CD4-positive, alpha-beta memory T cell (primary cell): ENCODE measurements at regions not wholly inside any gene's neighbourhood (a gene's known extent, or its start where the extent isn't known, plus 50 kb on each side); places are given as distances from the start of the nearest gene placed in this dataset.

ENCODE experiments used
- CTCF ChIA-PET: fragments of 350-600 bp; sonication (Branson Sonifier 250); formaldehyde crosslinking; loops from one replicate; lab custom pipeline; 2021; ENCODE audit warnings: inconsistent platforms; ENCODE audit not compliant: partially characterized antibody; lab: Charles Lee
- POLR2A ChIA-PET: fragments of 350-600 bp; sonication (Branson Sonifier 250); formaldehyde crosslinking; loops from one replicate; lab custom pipeline; 2021; ENCODE audit not compliant: partially characterized antibody; lab: Charles Lee
- DNase-seq, 5 donors: peaks; one replicate each; pipeline versions ENCODE4 v3.0.0 to v3.0.0-alpha.2; 2020 to 2022; ENCODE audit warnings: mixed read lengths in 1 of 5
- H3K27ac ChIP-seq: one replicate; pipeline ENCODE4 v1.7.0; 2013; ENCODE audit warnings: low read depth, low read length
- H3K27me3 ChIP-seq: 2 replicates; pipeline ENCODE4 v1.7.0; 2013; ENCODE audit warnings: mild to moderate bottlenecking, low read length, moderate library complexity; ENCODE audit not compliant: insufficient read depth
- H3K36me3 ChIP-seq: 2 replicates; pipeline ENCODE4 v1.7.0; 2013; ENCODE audit warnings: mild to moderate bottlenecking, low read length, moderate library complexity; ENCODE audit not compliant: insufficient read depth
- H3K4me1 ChIP-seq: 2 replicates; pipeline ENCODE4 v1.7.0; 2013; ENCODE audit warnings: mild to moderate bottlenecking, low read length, moderate library complexity; ENCODE audit not compliant: insufficient read depth
- H3K4me3 ChIP-seq, 2 donors: one replicate each; pipeline ENCODE4 v1.7.0; 2013; ENCODE audit warnings: low read length in 2 of 2, mild to moderate bottlenecking in 1 of 2
- H3K9me3 ChIP-seq, 2 donors: one replicate each; pipeline ENCODE4 v1.7.0; 2013; ENCODE audit warnings: low read length in 2 of 2, control low read depth in 1 of 2; ENCODE audit not compliant: control insufficient read depth in 1 of 2
- H3K27ac Mint-ChIP-seq, 7 donors: one replicate each; pipeline ENCODE4 v1.8.0; 2020 to 2021; ENCODE audit warnings: mixed read lengths in 7 of 7, mild to moderate bottlenecking in 6 of 7, inconsistent platforms in 3 of 7, moderate library complexity in 3 of 7
- H3K27me3 Mint-ChIP-seq, 2 donors: one replicate each; pipeline ENCODE4 v1.8.0; 2020 to 2021; ENCODE audit warnings: mixed read lengths in 2 of 2
- H3K36me3 Mint-ChIP-seq, 2 donors: one replicate each; pipeline ENCODE4 v1.8.0; 2020 to 2021; ENCODE audit warnings: mixed read lengths in 2 of 2, inconsistent platforms in 1 of 2, mild to moderate bottlenecking in 1 of 2
- H3K4me1 Mint-ChIP-seq, 4 donors: one replicate each; pipeline ENCODE4 v1.8.0; 2020 to 2021; ENCODE audit warnings: mixed read lengths in 4 of 4, mild to moderate bottlenecking in 1 of 4
- H3K4me3 Mint-ChIP-seq, 8 donors: one replicate each; pipeline ENCODE4 v1.8.0; 2020 to 2021; ENCODE audit warnings: mixed read lengths in 8 of 8, mild to moderate bottlenecking in 7 of 8, moderate library complexity in 6 of 8, inconsistent platforms in 3 of 8
- H3K9me3 Mint-ChIP-seq, 8 donors: one replicate each; pipeline ENCODE4 v1.8.0; 2020 to 2021; ENCODE audit warnings: mixed read lengths in 8 of 8, mild to moderate bottlenecking in 5 of 8, inconsistent platforms in 3 of 8, moderate library complexity in 1 of 8
- intact Hi-C: fragments of 100-400 bp; cut with micrococcal nuclease; formaldehyde crosslinking; loops from one replicate; pipeline ENCODE4 v1.15.1; 2023

- Histone ChIP-seq H3K36me3 (no peaks in the 10 kb centered on the region), H3K9me3 (no peaks in the 10 kb centered on the region), H3K4me3 (no peak overlapping the region), H3K27me3 (no peaks in the 10 kb centered on the region), H3K27ac (no peak overlapping the region), H3K4me1 (no peaks in the 10 kb centered on the region)
- H3K36me3 Mint-ChIP-seq: no peaks in the 10 kb centered on the region
- no peaks in the 10 kb centered on the region for H3K9me3 Mint-ChIP-seq
- POLR2A ChIA-PET: no interaction called here
- H3K27me3 Mint-ChIP-seq: peaks cover 4 to 6% of the 10 kb centered on the region in 2 donors
- DNase-seq: no peak
- peak overlapping the region in 1 of 7 donors; percentile 53 for H3K27ac Mint-ChIP-seq
- intact Hi-C loops: no loop called here
- H3K4me1 Mint-ChIP-seq: no peaks in the 10 kb centered on the region
- no peak overlapping the region for H3K4me3 Mint-ChIP-seq
- CTCF ChIA-PET: no interaction called here
Measured at GRCh38 chr3:39750712-39751111, 58.7 kb upstream of the MYRIP start.

- Mint-ChIP-seq H3K9me3 (no peaks in the 10 kb centered on the region), H3K36me3 (no peaks in the 10 kb centered on the region), H3K27ac (no peak overlapping the region), H3K4me3 (no peak overlapping the region), H3K27me3 (peaks cover under 1 to 6% of the 10 kb centered on the region in 2 donors), H3K4me1 (no peaks in the 10 kb centered on the region)
- H3K4me3 ChIP-seq: no peak overlapping the region
- DNase-seq: no peak
- H3K27me3 ChIP-seq: no peaks in the 10 kb centered on the region
- POLR2A ChIA-PET: no interaction called here
- H3K4me1 ChIP-seq: no peaks in the 10 kb centered on the region
- intact Hi-C loops: no loop called here
- H3K36me3 ChIP-seq: no peaks in the 10 kb centered on the region
- H3K9me3 ChIP-seq: no peaks in the 10 kb centered on the region
- CTCF ChIA-PET: no interaction called here
- H3K27ac ChIP-seq: no peak overlapping the region
Measured at GRCh38 chr3:39751286-39751685, 58.1 kb upstream of the MYRIP start.

GRCh38 chr3:39752019-39752637, 57.3 kb upstream of the MYRIP start:
- no peak overlapping the region for H3K27ac ChIP-seq
- ChIA-PET POLR2A (no interaction called here), CTCF (no interaction called here)
- Mint-ChIP-seq H3K4me3 (no peak overlapping the region), H3K9me3 (no peaks in the 10 kb centered on the region), H3K36me3 (no peaks in the 10 kb centered on the region), H3K4me1 (no peaks in the 10 kb centered on the region), H3K27me3 (peaks cover 2 to 6% of the 10 kb centered on the region in 2 donors), H3K27ac (no peak overlapping the region)
- H3K4me1 ChIP-seq: no peaks in the 10 kb centered on the region
- DNase-seq: no peak
- no peaks in the 10 kb centered on the region for H3K9me3 ChIP-seq
- no peaks in the 10 kb centered on the region for H3K36me3 ChIP-seq
- intact Hi-C loops: no loop called here
- H3K27me3 ChIP-seq: no peaks in the 10 kb centered on the region
- no peak overlapping the region for H3K4me3 ChIP-seq

- no peak overlapping the region for H3K4me3 ChIP-seq
- no peak for DNase-seq
- intact Hi-C loops: no loop called here
Measured at GRCh38 chr3:39752751-39753150, 56.7 kb upstream of the MYRIP start.

GRCh38 chr3:39753391-39753790, 56.0 kb upstream of the MYRIP start:
- DNase-seq: no peak
- no peaks in the 10 kb centered on the region for H3K4me1 ChIP-seq
- no peaks in the 10 kb centered on the region for H3K36me3 ChIP-seq
- H3K9me3 ChIP-seq: no peaks in the 10 kb centered on the region
- H3K27me3 ChIP-seq: no peaks in the 10 kb centered on the region
- H3K9me3 Mint-ChIP-seq: no peaks in the 10 kb centered on the region
- H3K4me3 ChIP-seq: no peak overlapping the region
- POLR2A ChIA-PET: no interaction called here
- H3K27ac ChIP-seq: no peak overlapping the region
- H3K4me3 Mint-ChIP-seq: no peak overlapping the region
- H3K27me3 Mint-ChIP-seq: peaks cover 2 to 6% of the 10 kb centered on the region in 2 donors
- intact Hi-C loops: no loop called here
- no peak overlapping the region for H3K27ac Mint-ChIP-seq
- CTCF ChIA-PET: no interaction called here
- H3K36me3 Mint-ChIP-seq: no peaks in the 10 kb centered on the region
- no peaks in the 10 kb centered on the region for H3K4me1 Mint-ChIP-seq

More at GRCh38 chr3:39752751-39753150, 56.7 kb upstream of the MYRIP start:
- H3K9me3 Mint-ChIP-seq: no peaks in the 10 kb centered on the region
- no peaks in the 10 kb centered on the region for H3K36me3 Mint-ChIP-seq
- no peaks in the 10 kb centered on the region for H3K4me1 ChIP-seq
- no peaks in the 10 kb centered on the region for H3K4me1 Mint-ChIP-seq
- no peaks in the 10 kb centered on the region for H3K9me3 ChIP-seq
- POLR2A ChIA-PET: no interaction called here
- H3K4me3 Mint-ChIP-seq: no peak overlapping the region
- H3K27me3 ChIP-seq: no peaks in the 10 kb centered on the region
- no peaks in the 10 kb centered on the region for H3K36me3 ChIP-seq
- H3K27me3 Mint-ChIP-seq: peaks cover 2 to 6% of the 10 kb centered on the region in 2 donors
- no peak overlapping the region for H3K27ac Mint-ChIP-seq
- CTCF ChIA-PET: no interaction called here
- no peak overlapping the region for H3K27ac ChIP-seq

- no peaks in the 10 kb centered on the region for H3K36me3 ChIP-seq
- CTCF ChIA-PET: no interaction called here
- H3K27me3 Mint-ChIP-seq: peaks cover 2 to 6% of the 10 kb centered on the region in 2 donors
- H3K27me3 ChIP-seq: no peaks in the 10 kb centered on the region
- no peaks in the 10 kb centered on the region for H3K36me3 Mint-ChIP-seq
- H3K4me1 Mint-ChIP-seq: no peaks in the 10 kb centered on the region
- H3K9me3 ChIP-seq: no peaks in the 10 kb centered on the region
- H3K9me3 Mint-ChIP-seq: no peaks in the 10 kb centered on the region
- H3K4me3 Mint-ChIP-seq: no peak overlapping the region
- intact Hi-C loops: no loop called here
- H3K4me1 ChIP-seq: no peaks in the 10 kb centered on the region
- no peak for DNase-seq
- H3K27ac Mint-ChIP-seq: no peak overlapping the region
- POLR2A ChIA-PET: no interaction called here
- no peak overlapping the region for H3K27ac ChIP-seq
- no peak overlapping the region for H3K4me3 ChIP-seq
Measured at GRCh38 chr3:39754549-39754948, 54.9 kb upstream of the MYRIP start.

- H3K4me1 Mint-ChIP-seq: no peaks in the 10 kb centered on the region
- POLR2A ChIA-PET: no interaction called here
- CTCF ChIA-PET: no interaction called here
Measured at GRCh38 chr3:39755100-39755499, 54.3 kb upstream of the MYRIP start.

GRCh38 chr3:39757307-39757706, 52.1 kb upstream of the MYRIP start:
- DNase-seq: no peak
- ChIA-PET POLR2A (no interaction called here), CTCF (no interaction called here)
- H3K27me3 ChIP-seq: no peaks in the 10 kb centered on the region
- no peak overlapping the region for H3K27ac ChIP-seq
- Mint-ChIP-seq H3K27ac (no peak overlapping the region), H3K4me1 (no peaks in the 10 kb centered on the region), H3K36me3 (no peaks in the 10 kb centered on the region), H3K9me3 (no peaks in the 10 kb centered on the region), H3K27me3 (peaks cover 2 to 9% of the 10 kb centered on the region in 2 donors), H3K4me3 (no peak overlapping the region)
- H3K4me1 ChIP-seq: no peaks in the 10 kb centered on the region
- no peaks in the 10 kb centered on the region for H3K36me3 ChIP-seq
- H3K4me3 ChIP-seq: no peak overlapping the region
- intact Hi-C loops: no loop called here
- no peaks in the 10 kb centered on the region for H3K9me3 ChIP-seq

More at GRCh38 chr3:39755100-39755499, 54.3 kb upstream of the MYRIP start:
- Histone ChIP-seq H3K27ac (no peak overlapping the region), H3K4me3 (no peak overlapping the region), H3K27me3 (no peaks in the 10 kb centered on the region), H3K36me3 (no peaks in the 10 kb centered on the region), H3K9me3 (no peaks in the 10 kb centered on the region), H3K4me1 (no peaks in the 10 kb centered on the region)
- intact Hi-C loops: no loop called here
- Mint-ChIP-seq H3K4me3 (no peak overlapping the region), H3K27me3 (peaks cover 2 to 6% of the 10 kb centered on the region in 2 donors), H3K27ac (no peak overlapping the region), H3K9me3 (no peaks in the 10 kb centered on the region), H3K36me3 (no peaks in the 10 kb centered on the region)
- no peak for DNase-seq
